ENCODE measurements at regions not wholly inside any gene's neighbourhood (a gene's known extent, or its start where the extent isn't known, plus 50 kb on each side); places are given as distances from the start of the nearest gene placed in this dataset.

GRCh38 chr6:27706431-27706830, 205.8 kb downstream of the OR2B2 start:
- TF ChIP-seq CTCF (IDR thresholded peaks at IDR 0.05; ENCODE audit: low read length) (no peak), EZH2 (optimal IDR thresholded peaks at IDR 0.05; ENCODE audit: low read depth, low read length) (no peak)
